GM18517 (cell line): ENCODE measurements at regions not wholly inside any gene's neighbourhood (a gene's known extent, or its start where the extent isn't known, plus 50 kb on each side); places are given as distances from the start of the nearest gene placed in this dataset.
"Not testable (repeated sequence)": the region's sequence is repeated elsewhere in the genome, so short reads cannot be mapped to it uniquely, and the experiment has no call there.

ENCODE experiments used
- ATAC-seq: cut with Tn5 transposase; IDR thresholded peaks from one replicate; pipeline ENCODE4 v1.9.1; 2021; ENCODE audit warnings: mild to moderate bottlenecking, moderate library complexity; ENCODE audit not compliant: unreplicated experiment

- ATAC-seq: no peak
Observed at GRCh38 chr1:8120693-8121260, 94.7 kb upstream of the ERRFI1 start.

- not testable (repeated sequence) for ATAC-seq
Observed at GRCh38 chr1:8118736-8119135, 92.6 kb upstream of the ERRFI1 start.

GRCh38 chr1:8118031-8118451 lies 91.9 kb upstream of the ERRFI1 start:
- no peak for ATAC-seq

- ATAC-seq: no peak
Observed at GRCh38 chr1:8116894-8117264, 90.8 kb upstream of the ERRFI1 start.

- ATAC-seq: no peak
Observed at GRCh38 chr1:8115769-8116167, 89.7 kb upstream of the ERRFI1 start.

GRCh38 chr1:8115031-8115768 lies 89.1 kb upstream of the ERRFI1 start:
- no peak for ATAC-seq

- ATAC-seq: no peak
Observed at GRCh38 chr1:8113262-8114220, 87.4 kb upstream of the ERRFI1 start.

GRCh38 chr1:8112611-8113261 lies 86.6 kb upstream of the ERRFI1 start:
- ATAC-seq: no peak

GRCh38 chr1:8111560-8111959 lies 85.5 kb upstream of the ERRFI1 start:
- ATAC-seq: no peak

- ATAC-seq: no peak
Observed at GRCh38 chr1:8109216-8109615, 83.1 kb upstream of the ERRFI1 start.

- ATAC-seq: no peak
Observed at GRCh38 chr1:8107897-8108296, 81.8 kb upstream of the ERRFI1 start.

GRCh38 chr1:8104278-8105236 lies 78.4 kb upstream of the ERRFI1 start:
- no peak for ATAC-seq

GRCh38 chr1:8097908-8098307 lies 71.8 kb upstream of the ERRFI1 start:
- ATAC-seq: no peak

- ATAC-seq: peak; percentile 93
Observed at GRCh38 chr1:8097077-8097799, 71.1 kb upstream of the ERRFI1 start.

- no peak for ATAC-seq
Observed at GRCh38 chr1:8096105-8097011, 70.2 kb upstream of the ERRFI1 start.

GRCh38 chr1:8095584-8095983 lies 69.5 kb upstream of the ERRFI1 start:
- no peak for ATAC-seq

- ATAC-seq: no peak
Observed at GRCh38 chr1:8094481-8095241, 68.6 kb upstream of the ERRFI1 start.
